Tibial nerve (tissue), 4 donors: ENCODE measurements at regions not wholly inside any gene's neighbourhood (a gene's known extent, or its start where the extent isn't known, plus 50 kb on each side); places are given as distances from the start of the nearest gene placed in this dataset.

ENCODE experiments used
- DNase-seq, 2 donors: peaks; one replicate each; pipeline ENCODE4 v3.0.0-alpha.2; 2019; ENCODE audit warnings: low spot score in 2 of 2
- H3K27ac ChIP-seq, 4 donors: fragments of 200-600 bp; sonication (generic) in 3 of 4; one replicate each; pipeline ENCODE4 v1.5.1; 2017 to 2019; ENCODE audit warnings: mild to moderate bottlenecking in 1 of 4
- H3K27me3 ChIP-seq, 2 donors: fragments of 200-600 bp; sonication (generic) in 1 of 2; one replicate each; pipeline versions ENCODE4 v1.5.1 to v1.6.0; 2017 to 2019
- H3K36me3 ChIP-seq, 3 donors: fragments of 200-600 bp; sonication (generic); one replicate each; pipeline ENCODE4 v1.5.1; 2018 to 2019
- H3K4me1 ChIP-seq, 4 donors: fragments of 200-600 bp; sonication (generic) in 3 of 4; one replicate each; pipeline ENCODE4 v1.5.1; 2017 to 2019
- H3K4me3 ChIP-seq, 4 donors: fragments of 200-600 bp; sonication (generic) in 3 of 4; one replicate each; pipeline ENCODE4 v1.5.1; 2017 to 2019; ENCODE audit warnings: mild to moderate bottlenecking in 1 of 4, moderate library complexity in 1 of 4
- H3K9me3 ChIP-seq, 4 donors: fragments of 200-600 bp; sonication (generic) in 3 of 4; one replicate each; pipeline ENCODE4 v1.5.1; 2017 to 2019
- EP300 ChIP-seq, 2 donors: sonication (generic); formaldehyde crosslinking; IDR thresholded peaks; one replicate each; pipeline ENCODE4 v1.6.1; 2017; ENCODE audit warnings: antibody characterized with exemption in 2 of 2, mild to moderate bottlenecking in 1 of 2
- POLR2A ChIP-seq, 2 donors: fragments of 450-650 bp; IDR thresholded peaks; one replicate each; pipeline ENCODE4 v1.6.1; 2017; ENCODE audit warnings: antibody characterized with exemption in 2 of 2, mild to moderate bottlenecking in 2 of 2, moderate library complexity in 2 of 2
- WGBS, 2 donors: methylation state at CpG; one replicate each; pipeline ENCODE4 v1.1.5; 2018; 5-methylcytosine and 5-hydroxymethylcytosine counted together
- TF ChIP-seq, protein P1 (sequence below), 5 experiments: fragments of 200-600 bp in 3 of 5; fragments of 450-650 bp in 2 of 5; sonication (generic) in 3 of 5; IDR thresholded peaks; one replicate each; pipeline ENCODE4 v1.5.1; 2016 to 2019; ENCODE audit warnings: antibody characterized with exemption in 5 of 5, mild to moderate bottlenecking in 3 of 5, moderate library complexity in 2 of 5

DNA sequence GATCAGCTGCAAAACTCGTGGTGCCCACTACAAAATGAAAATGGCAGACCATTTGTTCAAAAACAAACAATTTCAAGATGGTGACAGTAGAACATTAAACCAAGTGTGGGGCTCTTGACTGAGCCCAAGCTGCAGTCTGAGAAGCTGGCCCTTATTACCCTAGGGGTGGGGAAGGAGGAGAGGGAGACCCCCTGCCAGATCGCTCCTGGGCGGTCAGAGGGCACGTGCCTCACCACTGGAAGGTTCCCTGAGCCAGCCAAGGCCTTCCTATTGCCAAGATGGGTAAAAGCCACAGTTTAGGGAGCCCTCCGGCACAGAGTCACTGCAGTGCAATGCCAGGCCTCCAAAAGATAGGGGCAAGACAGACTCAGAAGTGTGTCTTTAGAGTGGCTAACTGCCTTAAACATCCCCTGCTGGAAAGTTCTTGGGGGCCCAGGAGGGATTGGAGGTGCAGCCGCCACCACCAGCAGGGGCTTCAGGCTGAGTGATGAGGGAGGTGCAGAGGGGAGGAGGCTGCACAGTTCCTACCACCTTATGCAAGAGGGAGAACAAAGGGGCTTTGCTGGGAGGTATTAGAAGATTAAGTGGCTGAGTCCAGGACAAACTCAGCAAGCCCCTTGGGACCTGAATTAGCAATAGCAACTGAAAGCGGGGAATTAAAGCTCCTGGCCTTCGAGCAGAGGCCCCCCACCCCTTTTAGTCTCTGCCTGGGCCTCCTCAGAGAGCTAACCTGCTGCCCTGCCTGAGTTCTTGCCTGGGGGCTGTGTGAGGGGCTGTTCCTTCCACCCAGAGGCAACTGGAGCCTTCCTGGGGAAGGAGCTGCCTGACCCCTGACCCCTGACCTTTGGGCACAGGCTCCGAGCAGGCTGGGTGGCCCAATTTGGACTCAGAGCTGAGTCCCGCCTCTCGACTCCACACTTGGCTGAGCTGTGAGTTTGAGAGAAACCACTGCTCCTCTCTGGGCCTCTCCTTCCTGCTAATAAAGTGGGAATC, 88.4 kb downstream of the VEGFA start:
- TF ChIP-seq POLR2A (IDR thresholded peaks at IDR 0.05) = no peak
- TF ChIP-seq, protein P1, sequence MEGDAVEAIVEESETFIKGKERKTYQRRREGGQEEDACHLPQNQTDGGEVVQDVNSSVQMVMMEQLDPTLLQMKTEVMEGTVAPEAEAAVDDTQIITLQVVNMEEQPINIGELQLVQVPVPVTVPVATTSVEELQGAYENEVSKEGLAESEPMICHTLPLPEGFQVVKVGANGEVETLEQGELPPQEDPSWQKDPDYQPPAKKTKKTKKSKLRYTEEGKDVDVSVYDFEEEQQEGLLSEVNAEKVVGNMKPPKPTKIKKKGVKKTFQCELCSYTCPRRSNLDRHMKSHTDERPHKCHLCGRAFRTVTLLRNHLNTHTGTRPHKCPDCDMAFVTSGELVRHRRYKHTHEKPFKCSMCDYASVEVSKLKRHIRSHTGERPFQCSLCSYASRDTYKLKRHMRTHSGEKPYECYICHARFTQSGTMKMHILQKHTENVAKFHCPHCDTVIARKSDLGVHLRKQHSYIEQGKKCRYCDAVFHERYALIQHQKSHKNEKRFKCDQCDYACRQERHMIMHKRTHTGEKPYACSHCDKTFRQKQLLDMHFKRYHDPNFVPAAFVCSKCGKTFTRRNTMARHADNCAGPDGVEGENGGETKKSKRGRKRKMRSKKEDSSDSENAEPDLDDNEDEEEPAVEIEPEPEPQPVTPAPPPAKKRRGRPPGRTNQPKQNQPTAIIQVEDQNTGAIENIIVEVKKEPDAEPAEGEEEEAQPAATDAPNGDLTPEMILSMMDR (IDR thresholded peaks at IDR 0.05) = no peak
- no peak for TF ChIP-seq EP300 (IDR thresholded peaks at IDR 0.05)
- Histone ChIP-seq H3K27me3 (no peaks in the 10 kb centered on the region), H3K9me3 (no peaks in the 10 kb centered on the region), H3K4me3 (no peak overlapping the region), H3K27ac (no peak overlapping the region), H3K36me3 (no peaks in the 10 kb centered on the region), H3K4me1 (no peaks in the 10 kb centered on the region)
- DNase-seq = no peak
- WGBS, 2 donors = 89% methylated on average over 10 to 11 of the region's 11 CpGs

GRCh38 chr6:43856005-43856765, 86.2 kb downstream of the VEGFA start:
- Histone ChIP-seq H3K9me3 (no peaks in the 10 kb centered on the region), H3K27me3 (no peaks in the 10 kb centered on the region), H3K4me3 (no peak overlapping the region), H3K27ac (no peak overlapping the region), H3K36me3 (no peaks in the 10 kb centered on the region), H3K4me1 (no peaks in the 10 kb centered on the region)
- DNase-seq = no peak
- WGBS, 2 donors = 70 to 92% methylated on average over 6 of the region's 6 CpGs
- no peak for TF ChIP-seq EP300 (IDR thresholded peaks at IDR 0.05)
- TF ChIP-seq, protein P1 (IDR thresholded peaks at IDR 0.05) = peak in 1 of 5 experiments; percentile 8

GRCh38 chr6:43855247-43855646, 85.2 kb downstream of the VEGFA start:
- WGBS, 2 donors = 89 to 90% methylated on average over 6 of the region's 6 CpGs
- H3K4me3 ChIP-seq = no peak overlapping the region

DNA sequence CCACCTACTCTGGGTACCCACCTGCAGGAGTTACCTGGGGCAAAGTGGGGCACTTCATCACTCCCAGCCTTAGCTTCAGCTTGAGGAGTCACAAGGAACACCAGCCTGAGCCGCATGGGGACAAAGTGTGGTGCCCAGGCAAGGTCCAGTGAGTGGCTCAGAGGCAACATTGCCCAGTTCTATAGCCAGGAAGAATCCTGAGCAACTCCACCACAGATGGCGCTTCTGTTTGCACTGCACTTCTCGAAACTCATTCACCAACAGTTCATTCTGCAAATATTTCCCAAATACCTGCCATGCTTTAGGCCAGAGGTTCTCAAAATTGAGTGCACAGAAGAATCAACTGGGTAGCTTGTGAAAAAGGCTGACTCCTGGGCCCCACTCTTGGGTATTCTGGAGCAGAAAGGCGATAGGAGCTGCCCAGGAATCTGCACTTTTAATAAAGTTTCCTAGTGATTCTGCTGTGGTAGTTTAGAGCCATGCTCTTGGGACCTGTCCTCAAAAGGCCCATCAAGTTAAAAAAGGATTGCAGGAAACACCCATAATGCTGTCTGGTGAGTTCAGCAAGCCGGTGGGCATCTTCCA, 83.1 kb downstream of the VEGFA start:
- H3K4me3 ChIP-seq = no peak overlapping the region
- DNase-seq = no peak
- WGBS, 2 donors = 77 to 85% methylated on average over 5 of the region's 5 CpGs
- H3K27me3 ChIP-seq = no peaks in the 10 kb centered on the region
- H3K27ac ChIP-seq = no peak overlapping the region
- no peaks in the 10 kb centered on the region for H3K36me3 ChIP-seq
- no peaks in the 10 kb centered on the region for H3K9me3 ChIP-seq
- no peaks in the 10 kb centered on the region for H3K4me1 ChIP-seq
- TF ChIP-seq, protein P1 (IDR thresholded peaks at IDR 0.05) = no peak
- TF ChIP-seq POLR2A (IDR thresholded peaks at IDR 0.05) = no peak

More at GRCh38 chr6:43855247-43855646, 85.2 kb downstream of the VEGFA start:
- DNase-seq = no peak
- Histone ChIP-seq H3K36me3 (no peaks in the 10 kb centered on the region), H3K27ac (no peak overlapping the region), H3K9me3 (no peaks in the 10 kb centered on the region), H3K27me3 (no peaks in the 10 kb centered on the region), H3K4me1 (no peaks in the 10 kb centered on the region)
- TF ChIP-seq EP300 (IDR thresholded peaks at IDR 0.05) (no peak), POLR2A (IDR thresholded peaks at IDR 0.05) (no peak)
- TF ChIP-seq, protein P1 (IDR thresholded peaks at IDR 0.05) = no peak
